ENCODE measurements at regions not wholly inside any gene's neighbourhood (a gene's known extent, or its start where the extent isn't known, plus 50 kb on each side); places are given as distances from the start of the nearest gene placed in this dataset.

DNA sequence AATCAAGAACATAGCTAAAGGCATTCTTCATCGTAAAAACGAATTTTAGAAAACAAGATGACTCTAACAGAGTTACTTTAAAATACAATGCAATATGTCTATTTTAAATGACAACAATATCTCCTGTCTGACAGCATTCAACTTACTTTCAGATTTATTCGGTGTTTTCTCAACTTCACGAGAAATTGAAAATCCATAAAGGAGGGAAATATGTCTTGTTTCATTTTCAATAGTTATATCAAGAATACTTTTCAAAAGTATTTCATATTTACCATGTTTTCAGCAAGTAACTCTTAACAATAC is 254.8 kb downstream of the DAD1 start:
- TF ChIP-seq, protein P1, sequence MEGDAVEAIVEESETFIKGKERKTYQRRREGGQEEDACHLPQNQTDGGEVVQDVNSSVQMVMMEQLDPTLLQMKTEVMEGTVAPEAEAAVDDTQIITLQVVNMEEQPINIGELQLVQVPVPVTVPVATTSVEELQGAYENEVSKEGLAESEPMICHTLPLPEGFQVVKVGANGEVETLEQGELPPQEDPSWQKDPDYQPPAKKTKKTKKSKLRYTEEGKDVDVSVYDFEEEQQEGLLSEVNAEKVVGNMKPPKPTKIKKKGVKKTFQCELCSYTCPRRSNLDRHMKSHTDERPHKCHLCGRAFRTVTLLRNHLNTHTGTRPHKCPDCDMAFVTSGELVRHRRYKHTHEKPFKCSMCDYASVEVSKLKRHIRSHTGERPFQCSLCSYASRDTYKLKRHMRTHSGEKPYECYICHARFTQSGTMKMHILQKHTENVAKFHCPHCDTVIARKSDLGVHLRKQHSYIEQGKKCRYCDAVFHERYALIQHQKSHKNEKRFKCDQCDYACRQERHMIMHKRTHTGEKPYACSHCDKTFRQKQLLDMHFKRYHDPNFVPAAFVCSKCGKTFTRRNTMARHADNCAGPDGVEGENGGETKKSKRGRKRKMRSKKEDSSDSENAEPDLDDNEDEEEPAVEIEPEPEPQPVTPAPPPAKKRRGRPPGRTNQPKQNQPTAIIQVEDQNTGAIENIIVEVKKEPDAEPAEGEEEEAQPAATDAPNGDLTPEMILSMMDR (IDR thresholded peaks at IDR 0.05; ENCODE audit: insufficient read depth, low read length, severe bottlenecking) = no peak
- no peaks in the 10 kb centered on the region for H3K36me3 ChIP-seq (ENCODE audit: control insufficient read depth, insufficient read depth, low read length)
- no peak for DNase-seq (ENCODE audit: low read depth)
- H3K27me3 ChIP-seq (ENCODE audit: control insufficient read depth, insufficient read depth, low read length) = no peaks in the 10 kb centered on the region
- FAIRE-seq = no peak
- H3K4me3 ChIP-seq (ENCODE audit: low read depth, low read length) = no peak overlapping the region

DNA sequence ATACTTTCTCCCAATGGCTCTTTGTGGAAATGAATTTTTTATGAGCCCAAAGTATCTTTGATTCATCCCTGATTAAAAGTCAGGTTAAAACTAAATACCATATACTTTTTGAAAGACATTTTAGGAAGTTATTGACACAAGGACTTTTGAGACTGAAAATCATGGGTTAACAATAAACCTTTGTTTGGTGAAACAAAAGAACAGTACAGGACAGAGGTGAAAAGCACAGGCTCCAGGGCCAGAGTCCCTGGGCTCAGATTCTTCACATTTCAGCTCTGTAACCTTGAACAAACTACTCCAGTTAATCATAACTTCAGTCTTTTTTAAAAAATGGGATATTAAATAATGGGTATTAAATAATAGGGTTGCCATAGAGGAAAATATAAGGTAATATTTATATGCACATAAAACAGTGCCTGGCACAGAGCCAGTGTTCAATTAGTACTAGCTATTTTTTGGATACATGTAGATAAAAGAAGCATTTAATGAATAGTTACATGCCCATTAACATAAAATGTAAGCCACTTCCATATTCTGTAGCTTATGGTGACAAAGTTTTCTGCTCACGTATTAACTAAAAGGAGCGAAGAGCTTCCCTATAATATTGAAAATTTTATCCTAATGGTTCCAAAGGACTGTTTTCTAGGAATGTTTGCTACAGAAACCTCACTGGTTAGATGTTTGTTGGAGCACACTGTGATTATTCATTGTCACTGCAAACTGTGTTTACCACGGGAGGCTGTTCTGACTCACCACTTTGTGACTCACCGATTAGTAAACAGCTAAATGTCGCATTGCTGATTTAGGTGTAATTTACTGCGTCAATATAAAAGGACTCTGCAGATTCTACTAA is 255.4 kb downstream of the DAD1 start:
- Histone ChIP-seq H3K36me3 (ENCODE audit: control insufficient read depth, insufficient read depth, low read length) (no peaks in the 10 kb centered on the region), H3K27me3 (ENCODE audit: control insufficient read depth, insufficient read depth, low read length) (no peaks in the 10 kb centered on the region), H3K4me3 (ENCODE audit: low read depth, low read length) (no peak overlapping the region)
- FAIRE-seq (no peak), DNase-seq (ENCODE audit: low read depth) (peak; percentile 94)
- TF ChIP-seq, protein P1 (IDR thresholded peaks at IDR 0.05; ENCODE audit: insufficient read depth, low read length, severe bottlenecking) = no peak

DNA sequence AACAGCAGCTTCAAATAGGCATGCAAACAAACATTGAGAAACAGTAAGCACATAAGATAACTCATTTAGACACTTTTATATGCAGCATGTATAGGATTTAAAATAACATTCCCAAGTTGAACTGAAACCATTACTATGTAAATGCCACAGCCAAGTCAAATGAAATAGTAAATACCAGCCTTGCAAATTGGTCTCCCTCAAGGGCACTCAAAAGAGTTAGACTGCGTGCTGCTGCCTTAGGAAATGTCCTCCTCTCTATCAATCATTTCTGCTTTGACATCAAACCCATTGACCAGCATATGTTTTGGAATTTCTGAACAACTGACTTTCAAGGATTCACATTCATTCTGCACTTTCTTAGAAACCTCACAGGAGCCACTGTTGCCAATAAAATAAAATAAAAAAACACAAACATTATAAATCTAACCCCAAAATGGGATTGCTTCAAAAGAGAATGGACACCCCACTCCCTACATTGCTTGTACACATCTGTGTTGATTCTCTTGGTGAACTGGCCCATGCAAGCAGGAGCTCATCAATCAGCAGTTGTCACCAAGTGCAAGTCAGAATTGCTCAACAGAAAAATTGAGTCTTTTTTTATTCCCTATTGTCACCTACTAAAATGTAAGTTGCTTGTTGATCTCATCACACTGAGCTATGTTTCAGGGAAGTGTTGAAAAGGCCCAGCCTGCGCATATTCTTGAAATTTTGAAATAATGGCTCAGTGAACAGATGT is 256.2 kb downstream of the DAD1 start:
- no peaks in the 10 kb centered on the region for H3K36me3 ChIP-seq (ENCODE audit: control insufficient read depth, insufficient read depth, low read length)
- TF ChIP-seq, protein P1 (IDR thresholded peaks at IDR 0.05; ENCODE audit: insufficient read depth, low read length, severe bottlenecking) = no peak
- FAIRE-seq (no peak), DNase-seq (ENCODE audit: low read depth) (no peak)
- no peaks in the 10 kb centered on the region for H3K27me3 ChIP-seq (ENCODE audit: control insufficient read depth, insufficient read depth, low read length)
- H3K4me3 ChIP-seq (ENCODE audit: low read depth, low read length) = no peak overlapping the region

DNA sequence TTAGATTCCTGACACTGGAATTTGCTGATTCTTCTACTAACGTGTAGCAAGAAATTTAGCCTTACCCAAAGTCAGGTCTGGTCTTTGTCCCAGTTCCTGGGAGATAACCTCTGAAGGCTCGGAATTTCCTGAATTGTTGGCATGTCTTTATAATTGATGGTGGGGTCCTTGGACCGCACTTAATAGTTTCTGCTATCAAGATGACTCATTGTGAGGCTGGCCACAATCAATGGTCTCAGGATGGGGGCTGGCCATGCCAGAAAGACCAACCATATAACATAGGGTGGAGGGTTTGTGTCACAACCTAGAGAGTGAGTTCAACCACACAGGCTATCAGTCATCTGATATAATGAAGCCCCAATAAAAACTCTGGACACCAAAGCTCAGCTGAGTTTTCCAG is 259.7 kb downstream of the DAD1 start:
- no peak for FAIRE-seq
- DNase-seq (ENCODE audit: low read depth) = no peak
- Histone ChIP-seq H3K36me3 (ENCODE audit: control insufficient read depth, insufficient read depth, low read length) (no peaks in the 10 kb centered on the region), H3K4me3 (ENCODE audit: low read depth, low read length) (no peak overlapping the region), H3K27me3 (ENCODE audit: control insufficient read depth, insufficient read depth, low read length) (no peaks in the 10 kb centered on the region)
- TF ChIP-seq, protein P1 (IDR thresholded peaks at IDR 0.05; ENCODE audit: insufficient read depth, low read length, severe bottlenecking) = no peak

DNA sequence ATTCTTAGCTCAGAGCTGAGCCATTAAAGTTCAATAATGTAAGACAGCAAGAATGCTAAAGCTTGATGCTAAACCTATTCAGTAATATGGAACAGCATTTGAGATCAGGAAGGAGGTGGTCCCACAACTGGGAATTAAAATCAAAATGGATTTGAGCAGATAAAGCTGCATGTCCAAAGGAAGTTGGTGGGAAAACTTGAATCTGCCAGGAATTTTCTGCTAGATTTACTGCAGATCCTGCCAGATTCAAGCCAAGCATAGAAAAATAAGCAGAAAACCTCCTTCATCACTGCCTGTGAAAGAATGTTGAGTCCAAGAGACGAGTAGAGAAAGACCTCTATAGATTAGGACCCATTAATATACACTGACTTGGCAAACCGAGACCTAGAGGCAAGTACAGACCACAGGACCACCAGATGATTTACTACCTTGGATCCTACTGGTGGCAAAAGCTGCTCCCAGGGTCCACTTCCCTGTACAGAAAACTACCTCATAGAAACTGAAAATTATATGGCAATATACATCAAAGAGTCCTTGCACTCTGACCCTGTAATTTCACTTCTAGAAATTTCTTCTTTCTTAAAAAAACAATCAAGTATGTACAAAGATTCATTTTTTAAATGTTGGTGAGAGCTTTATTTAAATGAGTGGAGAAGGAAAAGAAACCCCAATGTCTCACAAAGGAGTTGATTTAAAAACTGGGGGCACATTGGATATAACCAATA is 263.2 kb downstream of the DAD1 start:
- TF ChIP-seq, protein P1 (IDR thresholded peaks at IDR 0.05; ENCODE audit: insufficient read depth, low read length, severe bottlenecking) = no peak
- DNase-seq (ENCODE audit: low read depth) (no peak), FAIRE-seq (no peak)
- no peak overlapping the region for H3K4me3 ChIP-seq (ENCODE audit: low read depth, low read length)
- no peaks in the 10 kb centered on the region for H3K36me3 ChIP-seq (ENCODE audit: control insufficient read depth, insufficient read depth, low read length)
- H3K27me3 ChIP-seq (ENCODE audit: control insufficient read depth, insufficient read depth, low read length) = no peaks in the 10 kb centered on the region
